Gastrocnemius medialis (tissue), 4 donors: ENCODE measurements at regions not wholly inside any gene's neighbourhood (a gene's known extent, or its start where the extent isn't known, plus 50 kb on each side); places are given as distances from the start of the nearest gene placed in this dataset.

ENCODE experiments used
- ATAC-seq, 2 donors: fragments of 150-250 bp; one replicate each; pipeline ENCODE4 v1.9.1; 2016
- DNase-seq, 2 donors: peaks; one replicate each; pipeline ENCODE4 v3.0.0-alpha.2; 2019
- H3K27ac ChIP-seq, 4 donors: fragments of 200-600 bp; sonication (generic); 1 replicate in 1 of 4; 2 replicates in 3 of 4; pipeline ENCODE4 v1.5.1; 2016 to 2018; ENCODE audit warnings: mild to moderate bottlenecking in 2 of 4, moderate library complexity in 1 of 4
- H3K27me3 ChIP-seq, 3 donors: fragments of 200-600 bp; sonication (generic) in 2 of 3; 1 replicate in 1 of 3; 2 replicates in 2 of 3; pipeline versions ENCODE4 v1.5.1 to v1.6.0; 2016 to 2019; ENCODE audit warnings: mild to moderate bottlenecking in 1 of 3, moderate library complexity in 1 of 3
- H3K36me3 ChIP-seq, 2 donors: fragments of 200-600 bp; sonication (generic) in 1 of 2; one replicate each; pipeline ENCODE4 v1.5.1; 2017 to 2018
- H3K4me1 ChIP-seq, 2 donors: fragments of 200-600 bp; sonication (generic) in 1 of 2; one replicate each; pipeline ENCODE4 v1.5.1; 2016 to 2017; ENCODE audit warnings: mild to moderate bottlenecking in 2 of 2
- H3K4me3 ChIP-seq, 4 donors: fragments of 200-600 bp; sonication (generic) in 3 of 4; 1 replicate in 1 of 4; 2 replicates in 3 of 4; pipeline ENCODE4 v1.5.1; 2016 to 2019; ENCODE audit warnings: mild to moderate bottlenecking in 2 of 4
- H3K9me3 ChIP-seq, 3 donors: fragments of 200-600 bp; sonication (generic) in 2 of 3; 1 replicate in 1 of 3; 2 replicates in 2 of 3; pipeline ENCODE4 v1.5.1; 2016 to 2019
- POLR2A ChIP-seq, 2 donors: fragments of 450-650 bp; IDR thresholded peaks; one replicate each; pipeline ENCODE4 v1.6.1; 2017; ENCODE audit warnings: antibody characterized with exemption in 2 of 2, mild to moderate bottlenecking in 2 of 2, moderate library complexity in 2 of 2
- in situ Hi-C, 4 donors: fragments of 200-750 bp; cut with MboI; loops; one replicate each; pipeline versions ENCODE4 v1.15.0 to v1.8.0; 2017; ENCODE audit warnings: low sequenced_read_pairs in 4 of 4
- intact Hi-C: fragments of 100-400 bp; cut with DNase I; formaldehyde crosslinking; loops from one replicate; pipeline ENCODE4 v1.15.1; 2023; ENCODE audit warnings: low total_unique reads
- TF ChIP-seq, protein P1 (sequence below), 5 experiments: fragments of 450-650 bp in 3 of 5; fragments of 200-600 bp in 2 of 5; sonication (generic) in 2 of 5; IDR thresholded peaks in 4 of 5; conservative IDR thresholded peaks in 1 of 5; 1 replicate in 4 of 5; 2 replicates in 1 of 5; pipeline ENCODE4 v1.5.1; 2016 to 2019; ENCODE audit warnings: antibody characterized with exemption in 5 of 5, mild to moderate bottlenecking in 3 of 5, moderate library complexity in 3 of 5

- in situ Hi-C loops: no loop called here
- ATAC-seq (no peak), DNase-seq (no peak)
- intact Hi-C loops: no loop called here
- Histone ChIP-seq H3K27me3 (no peaks in the 10 kb centered on the region), H3K36me3 (no peaks in the 10 kb centered on the region), H3K4me3 (no peak overlapping the region), H3K27ac (no peak overlapping the region), H3K9me3 (no peaks in the 10 kb centered on the region), H3K4me1 (peaks cover 16% of the 10 kb centered on the region in 2 donors)
- TF ChIP-seq, protein P1, sequence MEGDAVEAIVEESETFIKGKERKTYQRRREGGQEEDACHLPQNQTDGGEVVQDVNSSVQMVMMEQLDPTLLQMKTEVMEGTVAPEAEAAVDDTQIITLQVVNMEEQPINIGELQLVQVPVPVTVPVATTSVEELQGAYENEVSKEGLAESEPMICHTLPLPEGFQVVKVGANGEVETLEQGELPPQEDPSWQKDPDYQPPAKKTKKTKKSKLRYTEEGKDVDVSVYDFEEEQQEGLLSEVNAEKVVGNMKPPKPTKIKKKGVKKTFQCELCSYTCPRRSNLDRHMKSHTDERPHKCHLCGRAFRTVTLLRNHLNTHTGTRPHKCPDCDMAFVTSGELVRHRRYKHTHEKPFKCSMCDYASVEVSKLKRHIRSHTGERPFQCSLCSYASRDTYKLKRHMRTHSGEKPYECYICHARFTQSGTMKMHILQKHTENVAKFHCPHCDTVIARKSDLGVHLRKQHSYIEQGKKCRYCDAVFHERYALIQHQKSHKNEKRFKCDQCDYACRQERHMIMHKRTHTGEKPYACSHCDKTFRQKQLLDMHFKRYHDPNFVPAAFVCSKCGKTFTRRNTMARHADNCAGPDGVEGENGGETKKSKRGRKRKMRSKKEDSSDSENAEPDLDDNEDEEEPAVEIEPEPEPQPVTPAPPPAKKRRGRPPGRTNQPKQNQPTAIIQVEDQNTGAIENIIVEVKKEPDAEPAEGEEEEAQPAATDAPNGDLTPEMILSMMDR (IDR thresholded peaks at IDR 0.05 in 4 of 5, conservative IDR thresholded peaks at IDR 0.05 in 1 of 5): no peak
- no peak for TF ChIP-seq POLR2A (IDR thresholded peaks at IDR 0.05)
Observed at GRCh38 chr9:134235366-134235765, 71.0 kb upstream of the RNU6ATAC start.

- no peaks in the 10 kb centered on the region for H3K9me3 ChIP-seq
- peaks cover 9 to 10% of the 10 kb centered on the region in 2 donors for H3K4me1 ChIP-seq
- in situ Hi-C loops (no loop called here), intact Hi-C loops (no loop called here)
- H3K36me3 ChIP-seq: no peaks in the 10 kb centered on the region
- no peak overlapping the region for H3K4me3 ChIP-seq
- H3K27ac ChIP-seq: no peak overlapping the region
- DNase-seq (no peak), ATAC-seq (no peak)
- no peak for TF ChIP-seq POLR2A (IDR thresholded peaks at IDR 0.05)
- TF ChIP-seq, protein P1 (IDR thresholded peaks at IDR 0.05 in 4 of 5, conservative IDR thresholded peaks at IDR 0.05 in 1 of 5): no peak
- no peaks in the 10 kb centered on the region for H3K27me3 ChIP-seq
Observed at GRCh38 chr9:134236001-134236421, 71.6 kb upstream of the RNU6ATAC start.

DNA sequence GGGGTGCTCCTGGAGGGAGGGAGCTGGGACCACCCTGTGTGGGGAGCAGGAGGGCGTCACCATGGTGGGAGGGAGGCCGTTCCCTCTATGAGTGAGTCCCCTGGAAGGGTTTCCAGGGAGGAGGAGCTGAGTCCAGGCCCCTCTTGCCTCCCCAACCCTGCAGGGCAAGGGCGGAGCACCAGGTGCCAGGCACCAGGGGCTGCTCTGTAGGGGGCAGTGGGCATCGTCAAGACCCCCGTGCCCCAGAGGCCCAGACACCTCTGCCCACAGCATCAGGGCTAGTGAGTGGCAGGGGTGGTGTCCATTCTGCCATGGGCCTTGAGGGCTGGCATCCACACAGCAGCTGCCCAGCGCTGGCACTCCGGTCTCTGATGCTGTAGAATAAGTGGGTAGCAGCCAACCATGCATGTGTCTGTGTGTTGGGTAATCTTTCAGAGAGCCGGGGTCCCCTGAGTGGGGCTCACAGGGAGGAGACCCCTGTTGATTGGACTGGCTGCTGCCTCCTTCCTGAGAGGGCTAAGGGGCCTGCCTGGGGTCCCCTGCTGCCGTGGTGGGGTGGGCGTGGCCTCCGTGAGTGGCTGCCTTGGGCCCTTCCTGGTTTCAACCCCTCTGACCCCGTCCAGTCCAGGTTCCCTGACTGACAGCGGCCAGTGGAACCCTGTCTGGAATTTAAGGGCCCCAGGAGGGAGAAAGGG, 72.7 kb upstream of the RNU6ATAC start:
- Histone ChIP-seq H3K9me3 (no peaks in the 10 kb centered on the region), H3K4me3 (no peak overlapping the region), H3K36me3 (no peaks in the 10 kb centered on the region), H3K4me1 (no peaks in the 10 kb centered on the region), H3K27me3 (no peaks in the 10 kb centered on the region), H3K27ac (no peak overlapping the region)
- TF ChIP-seq POLR2A (IDR thresholded peaks at IDR 0.05): no peak
- TF ChIP-seq, protein P1 (IDR thresholded peaks at IDR 0.05 in 4 of 5, conservative IDR thresholded peaks at IDR 0.05 in 1 of 5): no peak
- in situ Hi-C loops (no loop called here), intact Hi-C loops (no loop called here)
- DNase-seq (no peak), ATAC-seq (no peak)

GRCh38 chr9:134237630-134238265, 73.4 kb upstream of the RNU6ATAC start:
- no peaks in the 10 kb centered on the region for H3K4me1 ChIP-seq

More at GRCh38 chr9:134237630-134238265, 73.4 kb upstream of the RNU6ATAC start:
- no peaks in the 10 kb centered on the region for H3K9me3 ChIP-seq
- TF ChIP-seq POLR2A (IDR thresholded peaks at IDR 0.05): no peak
- TF ChIP-seq, protein P1 (IDR thresholded peaks at IDR 0.05 in 4 of 5, conservative IDR thresholded peaks at IDR 0.05 in 1 of 5): no peak
- H3K27me3 ChIP-seq: no peaks in the 10 kb centered on the region
- H3K27ac ChIP-seq: no peak overlapping the region
- in situ Hi-C loops (no loop called here), intact Hi-C loops (no loop called here)
- H3K36me3 ChIP-seq: no peaks in the 10 kb centered on the region
- DNase-seq: no peak
- H3K4me3 ChIP-seq: no peak overlapping the region
- ATAC-seq: no peak
